ENCODE measurements at regions not wholly inside any gene's neighbourhood (a gene's known extent, or its start where the extent isn't known, plus 50 kb on each side); places are given as distances from the start of the nearest gene placed in this dataset.

DNA sequence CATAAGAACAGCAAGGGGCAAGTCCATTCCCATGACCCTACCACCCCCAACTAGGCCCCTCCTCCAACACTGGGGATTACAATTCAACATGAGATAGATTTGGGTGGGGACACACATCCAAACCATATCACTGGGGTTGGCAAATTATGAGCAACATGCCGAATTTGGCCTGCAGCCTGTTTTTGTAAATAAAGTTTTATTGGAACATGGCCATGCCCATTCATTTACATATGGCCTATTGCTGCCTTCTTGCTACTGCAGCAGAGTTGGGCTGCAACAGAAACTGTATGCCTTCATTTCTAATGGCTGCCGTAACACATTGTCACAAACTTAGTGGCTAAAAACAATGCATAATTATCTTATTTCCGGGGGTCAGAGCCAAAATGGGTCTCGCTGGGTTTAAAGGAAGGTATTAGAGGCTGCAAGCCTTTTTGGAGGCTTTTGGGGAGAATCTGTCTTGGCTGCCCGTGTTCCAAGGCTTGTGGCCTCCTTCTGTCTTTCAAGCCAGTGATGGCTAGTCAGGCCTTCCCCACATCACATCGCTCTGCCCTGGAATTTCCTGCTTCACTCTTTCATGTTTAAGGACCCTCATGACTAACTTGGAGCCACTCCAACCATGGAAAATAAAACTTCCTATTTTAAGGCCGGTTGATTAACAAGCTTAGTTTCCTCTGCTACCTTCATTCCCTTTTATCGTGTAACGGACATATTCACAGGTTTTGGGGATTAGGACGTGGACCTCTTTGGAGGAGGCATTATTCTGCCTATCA is 428.5 kb upstream of the PROK2 start:
- TF ChIP-seq YY1 (IDR thresholded peaks at IDR 0.05; ENCODE audit: low read depth): no peak
- TF ChIP-seq CTCF (IDR thresholded peaks at IDR 0.05): no peak
- TF ChIP-seq NFIC (IDR thresholded peaks at IDR 0.05; ENCODE audit: borderline replicate concordance): no peak
- TF ChIP-seq GABPA (IDR thresholded peaks at IDR 0.05; ENCODE audit: low read depth): no peak
- no peak for TF ChIP-seq RFX5 (IDR thresholded peaks at IDR 0.05; ENCODE audit: low read length)
- TF ChIP-seq POLR2AphosphoS5 (IDR thresholded peaks at IDR 0.05; ENCODE audit: low read depth, low read length): no peak
- TF ChIP-seq RAD21 (IDR thresholded peaks at IDR 0.05; ENCODE audit: low read length): no peak
- no peak for TF ChIP-seq IRF3 (IDR thresholded peaks at IDR 0.05; ENCODE audit: low read depth, low read length)
- no peak for TF ChIP-seq MXI1 (IDR thresholded peaks at IDR 0.05; ENCODE audit: low read depth, low read length)
